ENCODE measurements at regions not wholly inside any gene's neighbourhood (a gene's known extent, or its start where the extent isn't known, plus 50 kb on each side); places are given as distances from the start of the nearest gene placed in this dataset.

DNA sequence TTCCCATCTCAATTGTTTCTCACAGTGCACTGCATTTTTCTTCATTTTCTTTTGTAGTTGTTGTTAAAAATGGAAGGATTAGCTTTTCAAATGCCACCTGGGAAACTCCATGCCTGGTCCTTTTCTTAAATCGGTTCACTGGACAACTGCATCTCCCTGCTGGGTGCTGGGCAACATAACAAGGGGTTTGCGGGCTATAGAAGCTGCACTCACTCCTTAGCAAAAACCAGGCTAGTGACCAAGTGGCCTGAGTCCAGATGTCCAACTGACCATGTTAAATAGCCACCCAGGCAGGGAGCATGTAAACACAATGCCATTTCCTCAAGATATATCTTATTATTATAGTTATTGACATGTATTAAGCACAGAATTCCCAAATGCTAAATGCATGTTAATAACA, 264.9 kb downstream of the ICOS start:
- Histone ChIP-seq H3K9me2 (replicated peaks; ENCODE audit: low read depth, low read length) (no peaks in the 10 kb centered on the region), H3K79me2 (ENCODE audit: insufficient read depth, low read length) (no peaks in the 10 kb centered on the region), H3K4me1 (ENCODE audit: insufficient read depth, low read length, poor library complexity, severe bottlenecking) (no peaks in the 10 kb centered on the region), H3F3A (ENCODE audit: low read depth) (no peaks in the 10 kb centered on the region), H2AFZ (ENCODE audit: low read length) (no peak overlapping the region), H3K36me3 (ENCODE audit: insufficient read depth, low read length) (no peaks in the 10 kb centered on the region), H4K20me1 (ENCODE audit: insufficient read depth, low read length, poor library complexity, severe bottlenecking) (no peaks in the 10 kb centered on the region), H3K27me3 (ENCODE audit: insufficient read depth, low read length, poor library complexity, severe bottlenecking) (no peaks in the 10 kb centered on the region), H3K4me2 (ENCODE audit: low read depth, low read length, poor library complexity, severe bottlenecking) (no peak overlapping the region), H3K9me3 (ENCODE audit: insufficient read depth, low read depth, low read length) (no peaks in the 10 kb centered on the region), H3K9ac (ENCODE audit: low read depth, low read length, poor library complexity, severe bottlenecking) (no peak overlapping the region), H3K4me3 (ENCODE audit: low read length, poor library complexity, severe bottlenecking) (no peak overlapping the region)
- TF ChIP-seq, protein P1, sequence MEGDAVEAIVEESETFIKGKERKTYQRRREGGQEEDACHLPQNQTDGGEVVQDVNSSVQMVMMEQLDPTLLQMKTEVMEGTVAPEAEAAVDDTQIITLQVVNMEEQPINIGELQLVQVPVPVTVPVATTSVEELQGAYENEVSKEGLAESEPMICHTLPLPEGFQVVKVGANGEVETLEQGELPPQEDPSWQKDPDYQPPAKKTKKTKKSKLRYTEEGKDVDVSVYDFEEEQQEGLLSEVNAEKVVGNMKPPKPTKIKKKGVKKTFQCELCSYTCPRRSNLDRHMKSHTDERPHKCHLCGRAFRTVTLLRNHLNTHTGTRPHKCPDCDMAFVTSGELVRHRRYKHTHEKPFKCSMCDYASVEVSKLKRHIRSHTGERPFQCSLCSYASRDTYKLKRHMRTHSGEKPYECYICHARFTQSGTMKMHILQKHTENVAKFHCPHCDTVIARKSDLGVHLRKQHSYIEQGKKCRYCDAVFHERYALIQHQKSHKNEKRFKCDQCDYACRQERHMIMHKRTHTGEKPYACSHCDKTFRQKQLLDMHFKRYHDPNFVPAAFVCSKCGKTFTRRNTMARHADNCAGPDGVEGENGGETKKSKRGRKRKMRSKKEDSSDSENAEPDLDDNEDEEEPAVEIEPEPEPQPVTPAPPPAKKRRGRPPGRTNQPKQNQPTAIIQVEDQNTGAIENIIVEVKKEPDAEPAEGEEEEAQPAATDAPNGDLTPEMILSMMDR (conservative IDR thresholded peaks at IDR 0.05; ENCODE audit: low read length), result no peak
- no peak for TF ChIP-seq EZH2phosphoT487 (IDR thresholded peaks at IDR 0.05; ENCODE audit: borderline replicate concordance)

DNA sequence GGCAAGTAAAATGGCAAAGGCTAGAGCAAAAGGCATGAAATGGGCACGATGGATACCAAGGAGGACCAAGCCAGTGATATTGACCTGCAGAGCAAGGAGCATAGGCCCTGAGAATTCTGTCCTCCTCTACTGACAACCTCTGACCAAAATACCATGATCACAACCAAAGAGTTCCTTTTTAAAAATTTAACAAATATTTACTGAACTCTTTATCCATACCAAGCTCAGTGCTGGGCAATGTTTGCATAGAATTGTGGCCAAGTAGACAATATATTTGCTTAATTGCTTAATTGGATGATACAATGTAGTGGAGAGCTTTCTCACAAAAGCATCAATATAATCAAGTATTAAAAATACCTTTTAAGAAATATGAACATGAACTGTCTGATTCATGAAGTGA, 265.7 kb downstream of the ICOS start:
- H3K9ac ChIP-seq (ENCODE audit: low read depth, low read length, poor library complexity, severe bottlenecking), result no peak overlapping the region
- no peak for TF ChIP-seq EZH2phosphoT487 (IDR thresholded peaks at IDR 0.05; ENCODE audit: borderline replicate concordance)
- TF ChIP-seq, protein P1 (conservative IDR thresholded peaks at IDR 0.05; ENCODE audit: low read length), result no peak
- H3K36me3 ChIP-seq (ENCODE audit: insufficient read depth, low read length), result no peaks in the 10 kb centered on the region
- H3K4me2 ChIP-seq (ENCODE audit: low read depth, low read length, poor library complexity, severe bottlenecking), result no peak overlapping the region
- H3K4me1 ChIP-seq (ENCODE audit: insufficient read depth, low read length, poor library complexity, severe bottlenecking), result no peaks in the 10 kb centered on the region
- no peaks in the 10 kb centered on the region for H3F3A ChIP-seq (ENCODE audit: low read depth)
- H3K4me3 ChIP-seq (ENCODE audit: low read length, poor library complexity, severe bottlenecking), result no peak overlapping the region
- H4K20me1 ChIP-seq (ENCODE audit: insufficient read depth, low read length, poor library complexity, severe bottlenecking), result no peaks in the 10 kb centered on the region
- no peaks in the 10 kb centered on the region for H3K9me2 ChIP-seq (replicated peaks; ENCODE audit: low read depth, low read length)
- H3K79me2 ChIP-seq (ENCODE audit: insufficient read depth, low read length), result no peaks in the 10 kb centered on the region
- no peaks in the 10 kb centered on the region for H3K27me3 ChIP-seq (ENCODE audit: insufficient read depth, low read length, poor library complexity, severe bottlenecking)
- H2AFZ ChIP-seq (ENCODE audit: low read length), result no peak overlapping the region
- no peaks in the 10 kb centered on the region for H3K9me3 ChIP-seq (ENCODE audit: insufficient read depth, low read depth, low read length)

GRCh38 chr2:204203704-204204103, 267.1 kb downstream of the ICOS start:
- Histone ChIP-seq H3K4me1 (ENCODE audit: insufficient read depth, low read length, poor library complexity, severe bottlenecking) (no peaks in the 10 kb centered on the region), H3K79me2 (ENCODE audit: insufficient read depth, low read length) (no peaks in the 10 kb centered on the region), H3K36me3 (ENCODE audit: insufficient read depth, low read length) (no peaks in the 10 kb centered on the region), H3K9ac (ENCODE audit: low read depth, low read length, poor library complexity, severe bottlenecking) (no peak overlapping the region), H3K4me2 (ENCODE audit: low read depth, low read length, poor library complexity, severe bottlenecking) (no peak overlapping the region), H4K20me1 (ENCODE audit: insufficient read depth, low read length, poor library complexity, severe bottlenecking) (no peaks in the 10 kb centered on the region), H3F3A (ENCODE audit: low read depth) (no peaks in the 10 kb centered on the region), H3K27me3 (ENCODE audit: insufficient read depth, low read length, poor library complexity, severe bottlenecking) (no peaks in the 10 kb centered on the region), H3K4me3 (ENCODE audit: low read length, poor library complexity, severe bottlenecking) (no peak overlapping the region), H3K9me3 (ENCODE audit: insufficient read depth, low read depth, low read length) (no peaks in the 10 kb centered on the region), H3K9me2 (replicated peaks; ENCODE audit: low read depth, low read length) (no peaks in the 10 kb centered on the region), H2AFZ (ENCODE audit: low read length) (no peak overlapping the region)
- TF ChIP-seq, protein P1 (conservative IDR thresholded peaks at IDR 0.05; ENCODE audit: low read length), result no peak
- TF ChIP-seq EZH2phosphoT487 (IDR thresholded peaks at IDR 0.05; ENCODE audit: borderline replicate concordance), result no peak
